Neural cell (in vitro differentiated cells): ENCODE measurements at regions not wholly inside any gene's neighbourhood (a gene's known extent, or its start where the extent isn't known, plus 50 kb on each side); places are given as distances from the start of the nearest gene placed in this dataset.

Experiments
- CTCF ChIP-seq: fragments of 450-650 bp; IDR thresholded peaks from 2 replicates; pipeline ENCODE4 v1.5.1; 2014; ENCODE audit warnings: antibody characterized with exemption, mild to moderate bottlenecking, moderate library complexity; ENCODE audit not compliant: poor library complexity, severe bottlenecking
- EP300 ChIP-seq: fragments of 450-650 bp; conservative IDR thresholded peaks from 2 replicates; pipeline ENCODE4 v1.6.1; 2014; ENCODE audit warnings: antibody characterized with exemption, mild to moderate bottlenecking, moderate library complexity; ENCODE audit not compliant: poor library complexity, severe bottlenecking
- MXI1 ChIP-seq: fragments of 450-650 bp; conservative IDR thresholded peaks from 2 replicates; pipeline ENCODE4 v1.6.1; 2014; ENCODE audit warnings: antibody characterized with exemption, mild to moderate bottlenecking; ENCODE audit not compliant: poor library complexity, severe bottlenecking
- TAF1 ChIP-seq: IDR thresholded peaks from 2 replicates; pipeline ENCODE4 v1.6.1; 2012; ENCODE audit warnings: low read depth

DNA sequence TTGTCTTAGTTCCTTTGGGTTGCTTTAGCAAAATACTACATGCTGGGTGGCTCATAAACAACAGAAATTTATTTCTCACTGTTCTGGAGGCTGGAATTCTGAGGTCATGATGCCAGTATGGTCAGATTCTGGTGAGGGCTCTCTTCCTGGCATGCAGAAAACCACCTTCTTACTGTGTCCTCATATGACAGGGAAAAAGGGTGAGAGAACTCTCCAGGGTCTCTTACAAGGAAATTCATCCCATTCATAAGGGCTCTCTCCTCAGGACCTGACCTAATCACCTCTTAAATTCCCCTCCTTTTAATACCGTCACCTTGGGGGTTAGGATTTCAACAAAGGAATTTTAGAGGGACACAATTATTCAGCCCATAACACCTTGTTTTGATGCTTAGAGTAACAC is 243.1 kb upstream of the TNP1 start:
- TF ChIP-seq CTCF (no peak), EP300 (no peak), MXI1 (no peak), TAF1 (no peak)
